IMR-90 (cell line): ENCODE measurements at regions not wholly inside any gene's neighbourhood (a gene's known extent, or its start where the extent isn't known, plus 50 kb on each side); places are given as distances from the start of the nearest gene placed in this dataset.
A peak's percentile ranks its signal among the peaks of the same experiment; 100 is the strongest.
"Not testable (repeated sequence)": the region's sequence is repeated elsewhere in the genome, so short reads cannot be mapped to it uniquely, and the experiment has no call there.

Experiments
- ATAC-seq: fragments of 200-7000 bp; cut with Tn5 transposase; 2 replicates; pipeline ENCODE4 v1.9.1; 2020; ENCODE audit warnings: low read depth, mild to moderate bottlenecking, moderate library complexity
- BruUV-seq: library from RNA; stranded (reverse); fragments of 400-500 nt; replicated peaks from 2 replicates; lab custom pipeline; 2021; lab: Mats Ljungman, UMichigan
- CTCF ChIA-PET: fragments of 300-600 bp; formaldehyde crosslinking; extraction: SDS; loops from one replicate; lab custom pipeline; 2021; ENCODE audit warnings: antibody characterized with exemption; lab: Yijun Ruan, JAX
- POLR2A ChIA-PET: fragments of 300-600 bp; sonication (Branson Sonifier 250); formaldehyde crosslinking; loops from one replicate; lab custom pipeline; 2022; ENCODE audit warnings: antibody characterized with exemption; ENCODE audit not compliant: unreplicated experiment; lab: Charles Lee
- DNase-seq: peaks from one replicate; pipeline ENCODE4 v3.0.0; 2013
- H2AFZ ChIP-seq: replicated peaks from 2 replicates; pipeline ENCODE3; 2013; ENCODE audit warnings: low read length, mild to moderate bottlenecking; ENCODE audit not compliant: poor library complexity
- H2AK5ac ChIP-seq: 2 replicates; pipeline ENCODE4 v1.6.1; 2013; ENCODE audit warnings: low read depth, low read length, inconsistent platforms
- H2AK9ac ChIP-seq: replicated peaks from 2 replicates; pipeline ENCODE3; 2013; ENCODE audit warnings: mild to moderate bottlenecking, low read depth, low read length, moderate library complexity; ENCODE audit not compliant: poor library complexity
- H2BK120ac ChIP-seq: 2 replicates; pipeline ENCODE4 v1.6.1; 2013; ENCODE audit warnings: low read depth, low read length, inconsistent platforms
- H2BK15ac ChIP-seq: 3 replicates; pipeline ENCODE4 v1.6.1; 2013; ENCODE audit warnings: low read depth, low read length, inconsistent platforms
- H2BK20ac ChIP-seq: 2 replicates; pipeline ENCODE4 v1.6.1; 2013; ENCODE audit warnings: low read depth, mild to moderate bottlenecking, inconsistent platforms, low read length, moderate library complexity
- H2BK5ac ChIP-seq: 2 replicates; pipeline ENCODE4 v1.6.1; 2013; ENCODE audit warnings: mild to moderate bottlenecking, low read depth, low read length, inconsistent platforms; ENCODE audit not compliant: poor library complexity, severe bottlenecking
- H3K14ac ChIP-seq: replicated peaks from 2 replicates; pipeline ENCODE4 v1.6.1; 2013; ENCODE audit warnings: low read depth, low read length, inconsistent platforms
- H3K18ac ChIP-seq: 2 replicates; pipeline ENCODE4 v1.6.1; 2013; ENCODE audit warnings: low read depth, low read length, control low read depth
- H3K23ac ChIP-seq: 2 replicates; pipeline ENCODE4 v1.6.1; 2013; ENCODE audit warnings: low read depth, low read length, inconsistent platforms
- H3K27ac ChIP-seq: 2 replicates; pipeline ENCODE4 v1.5.1; 2013; ENCODE audit warnings: mild to moderate bottlenecking, control low read depth, low read length; ENCODE audit not compliant: insufficient read depth
- H3K27me3 ChIP-seq: 2 replicates; pipeline ENCODE4 v1.6.1; 2013; ENCODE audit warnings: low read length; ENCODE audit not compliant: control insufficient read depth, insufficient read depth
- H3K36me3 ChIP-seq: 2 replicates; pipeline ENCODE4 v1.6.1; 2013; ENCODE audit warnings: low read length, mixed read lengths; ENCODE audit not compliant: control insufficient read depth, insufficient read depth
- H3K4ac ChIP-seq: 2 replicates; pipeline ENCODE4 v1.6.1; 2013; ENCODE audit warnings: low read depth, low read length, inconsistent platforms
- H3K4me1 ChIP-seq: 2 replicates; pipeline ENCODE4 v1.6.1; 2013; ENCODE audit warnings: low read length, mixed read lengths; ENCODE audit not compliant: control insufficient read depth, insufficient read depth
- H3K4me2 ChIP-seq: 2 replicates; pipeline ENCODE4 v1.6.1; 2013; ENCODE audit warnings: low read depth, mild to moderate bottlenecking, control low read depth, low read length, moderate library complexity
- H3K4me3 ChIP-seq: 2 replicates; pipeline ENCODE4 v1.5.1; 2013; ENCODE audit warnings: low read depth, mild to moderate bottlenecking, control low read depth, low read length, moderate library complexity; ENCODE audit not compliant: insufficient read depth
- H3K56ac ChIP-seq: 2 replicates; pipeline ENCODE4 v1.6.1; 2013; ENCODE audit warnings: low read length, inconsistent platforms; ENCODE audit not compliant: insufficient read depth; ENCODE audit errors: extremely low read depth
- H3K79me1 ChIP-seq, 2 experiments: 2 replicates each; pipeline ENCODE4 v1.6.1; 2013; ENCODE audit warnings: low read length in 2 of 2, inconsistent platforms in 1 of 2, low read depth in 1 of 2
- H3K9ac ChIP-seq: 2 replicates; pipeline ENCODE4 v1.6.1; 2013; ENCODE audit warnings: low read depth, low read length, control low read depth
- H3K9me1 ChIP-seq: 2 replicates; pipeline ENCODE4 v1.6.1; 2013; ENCODE audit warnings: low read length, inconsistent platforms; ENCODE audit not compliant: insufficient read depth
- H3K9me3 ChIP-seq: 2 replicates; pipeline ENCODE4 v1.6.1; 2013; ENCODE audit warnings: low read length; ENCODE audit not compliant: control insufficient read depth, insufficient read depth
- H4K20me1 ChIP-seq: 2 replicates; pipeline ENCODE4 v1.6.1; 2013; ENCODE audit warnings: low read length, inconsistent platforms; ENCODE audit not compliant: insufficient read depth
- H4K5ac ChIP-seq: 2 replicates; pipeline ENCODE4 v1.6.1; 2013; ENCODE audit warnings: mild to moderate bottlenecking, low read depth, low read length, control low read depth
- H4K8ac ChIP-seq, 2 experiments: 2 replicates each; pipeline ENCODE4 v1.6.1; 2013; ENCODE audit warnings: low read depth in 2 of 2, low read length in 2 of 2, control low read depth in 1 of 2, inconsistent platforms in 1 of 2
- H4K91ac ChIP-seq: 2 replicates; pipeline ENCODE4 v1.6.1; 2013; ENCODE audit warnings: low read depth, low read length, inconsistent platforms; ENCODE audit not compliant: insufficient read depth
- FOS ChIP-seq: fragments of 150-350 bp; IDR thresholded peaks from 2 replicates; pipeline ENCODE4 v1.6.1; 2016; ENCODE audit warnings: low read depth, low read length
- MAFK ChIP-seq: IDR thresholded peaks from 2 replicates; pipeline ENCODE4 v1.6.1; 2012; ENCODE audit warnings: low read depth, low read length, improper control_type of control experiment
- NFE2L2 ChIP-seq: fragments of 150-350 bp; IDR thresholded peaks from 2 replicates; pipeline ENCODE4 v1.6.1; 2016; ENCODE audit warnings: low read depth, mild to moderate bottlenecking, low read length
- RAD21 ChIP-seq: IDR thresholded peaks from 2 replicates; pipeline ENCODE4 v1.6.1; 2012; ENCODE audit warnings: low read length, improper control_type of control experiment
- WGBS, 2 experiments: methylation state at CpG; one replicate each; pipeline versions ENCODE4 v1.1.5 to v1.1.7; 2013; ENCODE audit warnings: missing lambda C conversion rate in 2 of 2; ENCODE audit not compliant: insufficient read length in 1 of 2; ENCODE audit errors: extremely low coverage in 2 of 2; 5-methylcytosine and 5-hydroxymethylcytosine counted together
- dilution Hi-C: fragments of 300-500 bp; cut with HindIII; formaldehyde crosslinking; loops from one replicate; pipeline ENCODE4 v1.14.3; 2018; ENCODE audit warnings: low sequenced_read_pairs; ENCODE audit not compliant: unreplicated experiment
- in situ Hi-C: fragments of 300-500 bp; cut with MboI; formaldehyde crosslinking; loops from 3 replicates; pipeline ENCODE4 v1.14.3; 2019; ENCODE audit warnings: low sequenced_read_pairs, inconsistent platforms, mixed read lengths
- intact Hi-C: fragments of 100-400 bp; cut with micrococcal nuclease; formaldehyde crosslinking; loops from 2 replicates; pipeline ENCODE4 v1.10.0; 2022

- POLR2A ChIA-PET = interaction anchor here (0.6 kb wide), 1 partner anchor 12 kb away, joined by 3 read pairs; no protein-coding TSS in a partner anchor
Observed at GRCh38 chr2:215784371-215784783, 229.0 kb downstream of the MREG start.

GRCh38 chr2:215783640-215784039 is 229.7 kb downstream of the MREG start:
- H3K4ac ChIP-seq = peak overlapping the region; percentile 64
- not testable (repeated sequence) for H3K27me3 ChIP-seq, H3K4me2 ChIP-seq

More at GRCh38 chr2:215784371-215784783, 229.0 kb downstream of the MREG start:
- no peaks in the 10 kb centered on the region for H3K36me3 ChIP-seq
- TF ChIP-seq RAD21 (no peak), FOS (no peak), MAFK (peak; percentile 63), NFE2L2 (peak; percentile 76)
- peak overlapping the region; percentile 95 for H3K27ac ChIP-seq
- H2BK20ac ChIP-seq = peak overlapping the region; percentile 95
- peak; percentile 90 for DNase-seq
- WGBS, 2 experiments = 0% methylated on average over 1 of the region's 3 CpGs; no CpG with 5 or more reads in 1 of the 2 experiments
- peak overlapping the region; percentile 81; the same call in 1 of the 3 replicates for H2BK15ac ChIP-seq
- H3K23ac ChIP-seq = peak overlapping the region; percentile 85
- peak overlapping the region; percentile 96 for H4K5ac ChIP-seq
- H3K4me3 ChIP-seq = no peak overlapping the region
- H3K9ac ChIP-seq = peak overlapping the region; percentile 41; the same call in 1 of the 2 replicates
- ATAC-seq = peak; percentile 87
- intact Hi-C loops = loop anchor here (5.0 kb wide), 1 partner anchor 347 kb away; the partner anchor contains the start of gene FN1
- peak overlapping the region; percentile 88 for H3K4ac ChIP-seq
- H3K4me2 ChIP-seq = peak overlapping the region; percentile 58
- H4K8ac ChIP-seq = peak overlapping the region; percentile 54 to 91
- H2BK5ac ChIP-seq = peak overlapping the region; percentile 86
- peaks cover 9% of the 10 kb centered on the region for H3K4me1 ChIP-seq
- dilution Hi-C loops = no loop called here
- H3K18ac ChIP-seq = peak overlapping the region; percentile 98
- no peaks in the 10 kb centered on the region for H3K27me3 ChIP-seq
- in situ Hi-C loops = no loop called here
- BruUV-seq = no TSS peak
- no peaks in the 10 kb centered on the region for H3K79me1 ChIP-seq
- peak overlapping the region; percentile 32 for H2AK9ac ChIP-seq
- no peaks in the 10 kb centered on the region for H4K20me1 ChIP-seq
- H2BK120ac ChIP-seq = peak overlapping the region; percentile 96
- CTCF ChIA-PET = interaction anchor here (0.9 to 1.3 kb wide), 3 partner anchors 44 to 247 kb away, joined by 3 to 4 read pairs (median 3); no protein-coding TSS in a partner anchor
- H3K9me3 ChIP-seq = no peaks in the 10 kb centered on the region; the same call in 1 of the 2 replicates
- peak overlapping the region; percentile 68 for H2AFZ ChIP-seq
- peak overlapping the region; percentile 82 for H3K14ac ChIP-seq
- H2AK5ac ChIP-seq = peak overlapping the region; percentile 51; the same call in 1 of the 2 replicates
- H3K56ac ChIP-seq = peak overlapping the region; percentile 53; the same call in 1 of the 2 replicates
- 0 out of 2 replicates have a peak, but pooled peaks cover 2% of the 10 kb centered on the region for H3K9me1 ChIP-seq
- H4K91ac ChIP-seq = peak overlapping the region; percentile 94

More at GRCh38 chr2:215783640-215784039, 229.7 kb downstream of the MREG start:
- H3K36me3 ChIP-seq, DNase-seq, H3K27ac ChIP-seq, H3K23ac ChIP-seq, H2AK9ac ChIP-seq, H3K4me1 ChIP-seq, ATAC-seq, H3K9ac ChIP-seq, H2AFZ ChIP-seq, H3K56ac ChIP-seq, H2BK15ac ChIP-seq, H3K9me1 ChIP-seq, dilution Hi-C loops, H3K9me3 ChIP-seq, in situ Hi-C loops, BruUV-seq, H3K79me1 ChIP-seq, H4K20me1 ChIP-seq, H3K4me3 ChIP-seq: not testable (repeated sequence)
- peak overlapping the region; percentile 50; the same call in 1 of the 2 replicates for H4K5ac ChIP-seq
- H4K8ac ChIP-seq = peak overlapping the region in 1 of 2 experiments; percentile 73; a peak in 1 of 4 replicates
- ChIA-PET POLR2A (interaction anchor here (0.6 kb wide), 1 partner anchor 253 kb away, joined by 4 read pairs; no protein-coding TSS in a partner anchor), CTCF (interaction anchor here (0.9 kb wide), 1 partner anchor 246 kb away, joined by 3 read pairs; no protein-coding TSS in a partner anchor)
- peak overlapping the region; percentile 72; the same call in 1 of the 2 replicates for H4K91ac ChIP-seq
- WGBS, 2 experiments = 100% methylated on average over 2 of the region's 7 CpGs; no CpG with 5 or more reads in 1 of the 2 experiments
- peak overlapping the region; percentile 79; the same call in 1 of the 2 replicates for H3K14ac ChIP-seq
- peak overlapping the region; percentile 76 for H2BK120ac ChIP-seq
- intact Hi-C loops = loop anchor here (5.0 kb wide), 1 partner anchor 346 kb away; the partner anchor contains the start of gene FN1
- H2BK20ac ChIP-seq = peak overlapping the region; percentile 76
- peak overlapping the region; percentile 73 for H2BK5ac ChIP-seq
- peak overlapping the region; percentile 32; the same call in 1 of the 2 replicates for H3K18ac ChIP-seq
- H2AK5ac ChIP-seq = 0 out of 2 replicates have a peak overlapping the region, but pooled peaks have one; percentile 52
